ENCODE measurements at regions not wholly inside any gene's neighbourhood (a gene's known extent, or its start where the extent isn't known, plus 50 kb on each side); places are given as distances from the start of the nearest gene placed in this dataset.
"Not testable (repeated sequence)": the region's sequence is repeated elsewhere in the genome, so short reads cannot be mapped to it uniquely, and the experiment has no call there.

DNA sequence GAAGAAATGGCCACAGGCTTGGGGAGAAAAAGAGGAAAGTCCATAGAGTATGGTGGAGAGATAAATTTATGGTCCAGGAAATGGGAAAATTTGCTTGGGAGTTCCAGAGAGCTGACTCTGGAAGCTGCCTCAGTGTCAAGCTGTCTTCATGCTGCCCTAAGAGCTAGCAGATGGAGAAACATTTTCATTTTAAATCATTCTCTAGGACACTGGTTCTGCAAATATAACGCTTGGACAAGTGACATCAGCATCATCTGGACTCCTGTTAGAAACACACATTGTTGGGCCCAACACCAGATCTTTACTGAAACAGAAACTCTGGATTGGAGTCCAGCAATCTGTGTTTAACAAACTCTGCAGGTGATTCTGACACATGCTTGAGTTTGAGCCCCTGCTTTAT is 592.0 kb upstream of the KLF12 start:
- Histone ChIP-seq H4K20me1 (ENCODE audit: control insufficient read depth, extremely low read depth, insufficient read depth, low read length) (no peaks in the 10 kb centered on the region), H3K9ac (ENCODE audit: control insufficient read depth, extremely low read depth, insufficient read depth, low read length) (no peak overlapping the region), H3K27ac (ENCODE audit: control insufficient read depth, insufficient read depth, low read length) (no peak overlapping the region), H2AFZ (ENCODE audit: control insufficient read depth, low read length) (no peak overlapping the region), H3K4me1 (ENCODE audit: control insufficient read depth, extremely low read depth, insufficient read depth, low read length) (no peaks in the 10 kb centered on the region), H3K4me3 (ENCODE audit: control insufficient read depth in 2 of 3, extremely low read depth in 1 of 3, insufficient read depth in 2 of 3, low read depth in 1 of 3, low read length in 3 of 3) (no peak overlapping the region), H3K27me3 (ENCODE audit: control insufficient read depth, extremely low read depth, insufficient read depth, low read length) (no peaks in the 10 kb centered on the region), H3K79me2 (ENCODE audit: control insufficient read depth, insufficient read depth, low read length) (no peaks in the 10 kb centered on the region), H3K36me3 (ENCODE audit: control insufficient read depth in 2 of 2, extremely low read depth in 1 of 2, insufficient read depth in 2 of 2, low read length in 2 of 2) (no peaks in the 10 kb centered on the region), H3K9me3 (ENCODE audit: control insufficient read depth, low read depth, low read length) (no peaks in the 10 kb centered on the region), H3K4me2 (ENCODE audit: control insufficient read depth, extremely low read depth, insufficient read depth, low read depth, low read length) (no peak overlapping the region), H3K9me1 (ENCODE audit: control insufficient read depth, extremely low read depth, insufficient read depth, low read length) (no peaks in the 10 kb centered on the region)
- no peak for DNase-seq (ENCODE audit: low read depth, low spot score)
- TF ChIP-seq, protein P1, sequence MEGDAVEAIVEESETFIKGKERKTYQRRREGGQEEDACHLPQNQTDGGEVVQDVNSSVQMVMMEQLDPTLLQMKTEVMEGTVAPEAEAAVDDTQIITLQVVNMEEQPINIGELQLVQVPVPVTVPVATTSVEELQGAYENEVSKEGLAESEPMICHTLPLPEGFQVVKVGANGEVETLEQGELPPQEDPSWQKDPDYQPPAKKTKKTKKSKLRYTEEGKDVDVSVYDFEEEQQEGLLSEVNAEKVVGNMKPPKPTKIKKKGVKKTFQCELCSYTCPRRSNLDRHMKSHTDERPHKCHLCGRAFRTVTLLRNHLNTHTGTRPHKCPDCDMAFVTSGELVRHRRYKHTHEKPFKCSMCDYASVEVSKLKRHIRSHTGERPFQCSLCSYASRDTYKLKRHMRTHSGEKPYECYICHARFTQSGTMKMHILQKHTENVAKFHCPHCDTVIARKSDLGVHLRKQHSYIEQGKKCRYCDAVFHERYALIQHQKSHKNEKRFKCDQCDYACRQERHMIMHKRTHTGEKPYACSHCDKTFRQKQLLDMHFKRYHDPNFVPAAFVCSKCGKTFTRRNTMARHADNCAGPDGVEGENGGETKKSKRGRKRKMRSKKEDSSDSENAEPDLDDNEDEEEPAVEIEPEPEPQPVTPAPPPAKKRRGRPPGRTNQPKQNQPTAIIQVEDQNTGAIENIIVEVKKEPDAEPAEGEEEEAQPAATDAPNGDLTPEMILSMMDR (optimal IDR thresholded peaks at IDR 0.05 in 1 of 3, IDR thresholded peaks at IDR 0.05 in 1 of 3, conservative IDR thresholded peaks at IDR 0.05 in 1 of 3; ENCODE audit: extremely low read depth in 1 of 3, insufficient read depth in 2 of 3, low read length in 3 of 3), result no peak
- TF ChIP-seq EZH2 (IDR thresholded peaks at IDR 0.05; ENCODE audit: low read length), result no peak
- dilution Hi-C loops (cut with MboI; ENCODE audit: extremely low pct_ligation_motif_present, low sequenced_read_pairs), result no loop called here
- no peak for FAIRE-seq

DNA sequence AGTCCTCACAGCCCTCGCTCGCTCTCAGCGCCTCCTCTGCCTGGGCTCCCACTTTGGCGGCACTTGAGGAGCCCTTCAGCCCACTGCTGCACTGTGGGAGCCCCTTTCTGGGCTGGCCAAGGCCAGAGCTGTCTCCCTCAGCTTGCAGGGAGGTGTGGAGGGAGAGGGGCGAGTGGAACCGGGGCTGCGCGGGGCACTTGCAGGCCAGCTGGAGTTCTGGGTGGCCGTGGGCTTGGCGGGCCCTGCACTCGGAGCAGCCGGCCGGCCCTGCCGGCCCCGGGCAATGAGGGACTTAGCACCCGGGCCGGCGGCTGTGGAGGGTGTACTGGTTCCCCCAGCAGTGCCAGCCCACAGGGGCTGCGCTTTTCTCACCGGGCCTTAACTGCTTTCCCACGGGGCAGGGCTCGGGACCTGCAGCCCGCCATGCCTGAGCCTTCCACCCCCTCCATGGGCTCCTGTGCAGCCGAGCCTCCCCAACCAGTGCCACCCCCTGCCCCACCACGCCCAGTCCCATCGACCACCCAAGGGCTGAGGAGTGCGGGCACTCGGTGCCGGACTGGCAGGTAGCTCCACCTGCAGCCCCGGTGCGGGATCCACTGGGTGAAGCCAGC is 584.1 kb upstream of the KLF12 start:
- H3K4me1 ChIP-seq (ENCODE audit: control insufficient read depth, extremely low read depth, insufficient read depth, low read length); H3K79me2 ChIP-seq (ENCODE audit: control insufficient read depth, insufficient read depth, low read length); H3K27ac ChIP-seq (ENCODE audit: control insufficient read depth, insufficient read depth, low read length); H3K27me3 ChIP-seq (ENCODE audit: control insufficient read depth, extremely low read depth, insufficient read depth, low read length); H3K9ac ChIP-seq (ENCODE audit: control insufficient read depth, extremely low read depth, insufficient read depth, low read length); DNase-seq (ENCODE audit: low read depth, low spot score); H3K9me3 ChIP-seq (ENCODE audit: control insufficient read depth, low read depth, low read length); H2AFZ ChIP-seq (ENCODE audit: control insufficient read depth, low read length); H3K4me3 ChIP-seq (ENCODE audit: control insufficient read depth in 2 of 3, extremely low read depth in 1 of 3, insufficient read depth in 2 of 3, low read depth in 1 of 3, low read length in 3 of 3); H3K36me3 ChIP-seq (ENCODE audit: control insufficient read depth in 2 of 2, extremely low read depth in 1 of 2, insufficient read depth in 2 of 2, low read length in 2 of 2); FAIRE-seq; H4K20me1 ChIP-seq (ENCODE audit: control insufficient read depth, extremely low read depth, insufficient read depth, low read length); dilution Hi-C loops (cut with MboI; ENCODE audit: extremely low pct_ligation_motif_present, low sequenced_read_pairs); H3K4me2 ChIP-seq (ENCODE audit: control insufficient read depth, extremely low read depth, insufficient read depth, low read depth, low read length); H3K9me1 ChIP-seq (ENCODE audit: control insufficient read depth, extremely low read depth, insufficient read depth, low read length): not testable (repeated sequence)

DNA sequence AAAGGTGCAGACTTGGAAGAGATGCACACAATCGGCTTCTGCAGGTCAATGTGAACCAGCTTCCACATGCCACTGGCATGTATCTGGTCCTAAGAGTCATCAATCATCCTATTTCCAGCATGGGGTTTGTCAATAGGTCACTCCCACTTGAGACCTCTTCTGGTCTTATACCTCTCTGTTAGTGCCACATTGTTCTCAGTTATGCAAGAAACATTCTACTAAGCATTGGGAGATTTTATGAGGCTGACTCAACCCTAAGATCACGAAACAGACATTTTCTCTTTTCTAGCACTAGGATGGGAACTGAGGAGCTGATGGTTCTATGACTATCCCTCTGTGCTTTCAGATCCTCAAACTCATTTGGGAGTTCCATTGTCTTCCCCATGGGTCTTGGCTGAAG is 581.5 kb upstream of the KLF12 start:
- Histone ChIP-seq H4K20me1 (ENCODE audit: control insufficient read depth, extremely low read depth, insufficient read depth, low read length) (no peaks in the 10 kb centered on the region), H3K27me3 (ENCODE audit: control insufficient read depth, extremely low read depth, insufficient read depth, low read length) (no peaks in the 10 kb centered on the region), H3K4me2 (ENCODE audit: control insufficient read depth, extremely low read depth, insufficient read depth, low read depth, low read length) (no peak overlapping the region), H3K9me1 (ENCODE audit: control insufficient read depth, extremely low read depth, insufficient read depth, low read length) (no peaks in the 10 kb centered on the region), H3K79me2 (ENCODE audit: control insufficient read depth, insufficient read depth, low read length) (no peaks in the 10 kb centered on the region), H3K4me1 (ENCODE audit: control insufficient read depth, extremely low read depth, insufficient read depth, low read length) (no peaks in the 10 kb centered on the region), H3K9ac (ENCODE audit: control insufficient read depth, extremely low read depth, insufficient read depth, low read length) (no peak overlapping the region), H2AFZ (ENCODE audit: control insufficient read depth, low read length) (no peak overlapping the region), H3K36me3 (ENCODE audit: control insufficient read depth in 2 of 2, extremely low read depth in 1 of 2, insufficient read depth in 2 of 2, low read length in 2 of 2) (no peaks in the 10 kb centered on the region), H3K4me3 (ENCODE audit: control insufficient read depth in 2 of 3, extremely low read depth in 1 of 3, insufficient read depth in 2 of 3, low read depth in 1 of 3, low read length in 3 of 3) (no peak overlapping the region), H3K27ac (ENCODE audit: control insufficient read depth, insufficient read depth, low read length) (no peak overlapping the region), H3K9me3 (ENCODE audit: control insufficient read depth, low read depth, low read length) (no peaks in the 10 kb centered on the region)
- no peak for FAIRE-seq
- TF ChIP-seq EZH2 (IDR thresholded peaks at IDR 0.05; ENCODE audit: low read length), result no peak
- TF ChIP-seq, protein P1 (optimal IDR thresholded peaks at IDR 0.05 in 1 of 3, IDR thresholded peaks at IDR 0.05 in 1 of 3, conservative IDR thresholded peaks at IDR 0.05 in 1 of 3; ENCODE audit: extremely low read depth in 1 of 3, insufficient read depth in 2 of 3, low read length in 3 of 3), result no peak
- DNase-seq (ENCODE audit: low read depth, low spot score), result no peak
- dilution Hi-C loops (cut with MboI; ENCODE audit: extremely low pct_ligation_motif_present, low sequenced_read_pairs), result no loop called here
